ENCODE measurements at regions not wholly inside any gene's neighbourhood (a gene's known extent, or its start where the extent isn't known, plus 50 kb on each side); places are given as distances from the start of the nearest gene placed in this dataset.

- H3K9me3 Mint-ChIP-seq, result peaks cover 15% of the 10 kb centered on the region
- no peaks in the 10 kb centered on the region for H3K36me3 Mint-ChIP-seq (ENCODE audit: low read depth)
- no peak overlapping the region for H3K4me3 Mint-ChIP-seq
- ATAC-seq (ENCODE audit: poor library complexity) (no peak), DNase-seq (no peak)
- ChIA-PET POLR2A (no interaction called here), CTCF (no interaction called here)
- Histone ChIP-seq H3K27ac (ENCODE audit: low read depth in 1 of 2, low read length in 2 of 2) (no peak overlapping the region), H3K36me3 (ENCODE audit: insufficient read depth, low read length) (no peaks in the 10 kb centered on the region), H3K4me3 (ENCODE audit: low read length) (no peak overlapping the region), H3K9me3 (ENCODE audit: control insufficient read depth in 1 of 2, insufficient read depth in 1 of 2, low read length in 2 of 2) (peaks cover 0 to 5% of the 10 kb centered on the region in 2 experiments), H3K27me3 (ENCODE audit: control insufficient read depth in 1 of 2, insufficient read depth in 2 of 2, low read length in 2 of 2) (no peaks in the 10 kb centered on the region), H3K4me1 (ENCODE audit: insufficient read depth, low read length) (no peaks in the 10 kb centered on the region)
- intact Hi-C loops (cut with DNase I, micrococcal nuclease), result no loop called here
- TF ChIP-seq CTCF (IDR thresholded peaks at IDR 0.05), result no peak
- no peaks in the 10 kb centered on the region for H3K27me3 Mint-ChIP-seq
- no peak overlapping the region for H3K27ac Mint-ChIP-seq
- no peaks in the 10 kb centered on the region for H3K4me1 Mint-ChIP-seq (ENCODE audit: low read depth)
Observed at GRCh38 chr21:21851657-21852056, 853.4 kb downstream of the NCAM2 start.

GRCh38 chr21:21858502-21859334, 860.5 kb downstream of the NCAM2 start:
- Mint-ChIP-seq H3K36me3 (ENCODE audit: low read depth) (no peaks in the 10 kb centered on the region), H3K4me1 (ENCODE audit: low read depth) (no peaks in the 10 kb centered on the region), H3K4me3 (no peak overlapping the region), H3K9me3 (peaks cover 17% of the 10 kb centered on the region), H3K27ac (no peak overlapping the region), H3K27me3 (no peaks in the 10 kb centered on the region)
- no peaks in the 10 kb centered on the region for H3K27me3 ChIP-seq (ENCODE audit: control insufficient read depth in 1 of 2, insufficient read depth in 2 of 2, low read length in 2 of 2)
- H3K4me3 ChIP-seq (ENCODE audit: low read length), result no peak overlapping the region
- H3K36me3 ChIP-seq (ENCODE audit: insufficient read depth, low read length), result no peaks in the 10 kb centered on the region
- no peak for ATAC-seq (ENCODE audit: poor library complexity)
- POLR2A ChIA-PET, result no interaction called here
- H3K4me1 ChIP-seq (ENCODE audit: insufficient read depth, low read length), result no peaks in the 10 kb centered on the region
- intact Hi-C loops (cut with DNase I, micrococcal nuclease), result no loop called here
- TF ChIP-seq CTCF (IDR thresholded peaks at IDR 0.05), result peak; percentile 27
- H3K27ac ChIP-seq (ENCODE audit: low read depth in 1 of 2, low read length in 2 of 2), result no peak overlapping the region
- DNase-seq, result no peak
- CTCF ChIA-PET, result no interaction called here
- peaks cover 0 to 4% of the 10 kb centered on the region in 2 experiments for H3K9me3 ChIP-seq (ENCODE audit: control insufficient read depth in 1 of 2, insufficient read depth in 1 of 2, low read length in 2 of 2)

GRCh38 chr21:21860888-21861287, 862.7 kb downstream of the NCAM2 start:
- no peak overlapping the region for H3K4me3 ChIP-seq (ENCODE audit: low read length)
- no peak overlapping the region for H3K4me3 Mint-ChIP-seq
- no peak overlapping the region for H3K27ac Mint-ChIP-seq
- DNase-seq (no peak), ATAC-seq (ENCODE audit: poor library complexity) (no peak)
- no peaks in the 10 kb centered on the region for H3K27me3 Mint-ChIP-seq
- H3K4me1 Mint-ChIP-seq (ENCODE audit: low read depth), result no peaks in the 10 kb centered on the region
- H3K4me1 ChIP-seq (ENCODE audit: insufficient read depth, low read length), result no peaks in the 10 kb centered on the region
- no peak for TF ChIP-seq CTCF (IDR thresholded peaks at IDR 0.05)
- POLR2A ChIA-PET, result no interaction called here
- H3K9me3 ChIP-seq (ENCODE audit: control insufficient read depth in 1 of 2, insufficient read depth in 1 of 2, low read length in 2 of 2), result peaks cover 0 to 5% of the 10 kb centered on the region in 2 experiments
- H3K9me3 Mint-ChIP-seq, result peaks cover 8% of the 10 kb centered on the region
- no peak overlapping the region for H3K27ac ChIP-seq (ENCODE audit: low read depth in 1 of 2, low read length in 2 of 2)
- no peaks in the 10 kb centered on the region for H3K27me3 ChIP-seq (ENCODE audit: control insufficient read depth in 1 of 2, insufficient read depth in 2 of 2, low read length in 2 of 2)
- H3K36me3 ChIP-seq (ENCODE audit: insufficient read depth, low read length), result no peaks in the 10 kb centered on the region
- H3K36me3 Mint-ChIP-seq (ENCODE audit: low read depth), result no peaks in the 10 kb centered on the region
- intact Hi-C loops (cut with DNase I, micrococcal nuclease), result no loop called here
- CTCF ChIA-PET, result no interaction called here

Measured in CD4-positive, alpha-beta T cell (primary cell).